Heart right ventricle (tissue), 16 donors: ENCODE measurements at regions not wholly inside any gene's neighbourhood (a gene's known extent, or its start where the extent isn't known, plus 50 kb on each side); places are given as distances from the start of the nearest gene placed in this dataset.

Experiments
- ATAC-seq, 8 donors: fragments of 200-7000 bp; cut with Tn5 transposase; one replicate each; pipeline ENCODE4 v1.9.1; 2020; ENCODE audit warnings: mild to moderate bottlenecking in 8 of 8, moderate library complexity in 8 of 8, moderate number of reproducible peaks in 1 of 8
- DNase-seq, 2 donors: peaks; one replicate each; pipeline ENCODE4 v3.0.0-alpha.2; 2020
- H3K27ac ChIP-seq, 10 donors: fragments of 200-600 bp; sonication (generic) in 2 of 10; one replicate each; pipeline versions ENCODE4 v1.5.0 to v1.8.0; 2020 to 2022; ENCODE audit warnings: mild to moderate bottlenecking in 3 of 10
- H3K27me3 ChIP-seq, 7 donors: fragments of 200-600 bp; one replicate each; pipeline ENCODE4 v1.8.0; 2021 to 2022; ENCODE audit warnings: mild to moderate bottlenecking in 2 of 7
- H3K36me3 ChIP-seq, 9 donors: fragments of 200-600 bp; sonication (generic) in 1 of 9; one replicate each; pipeline versions ENCODE4 v1.5.0 to v1.8.0; 2020 to 2022; ENCODE audit warnings: mild to moderate bottlenecking in 2 of 9
- H3K4me1 ChIP-seq, 9 donors: fragments of 200-600 bp; sonication (generic) in 1 of 9; one replicate each; pipeline versions ENCODE4 v1.5.0 to v1.8.0; 2020 to 2022; ENCODE audit warnings: mild to moderate bottlenecking in 4 of 9
- H3K4me3 ChIP-seq, 10 donors: fragments of 200-600 bp; sonication (generic) in 2 of 10; one replicate each; pipeline versions ENCODE4 v1.5.0 to v1.8.0; 2020 to 2022; ENCODE audit warnings: mild to moderate bottlenecking in 7 of 10, moderate library complexity in 2 of 10
- H3K9me3 ChIP-seq, 11 donors: fragments of 200-600 bp in 10 of 11; sonication (generic) in 2 of 11; one replicate each; pipeline versions ENCODE4 v1.5.0 to v1.8.0; 2013 to 2022; ENCODE audit warnings: mild to moderate bottlenecking in 2 of 11, control low read depth in 1 of 11, moderate library complexity in 1 of 11
- CTCF ChIP-seq, 9 donors: fragments of 200-600 bp; sonication (generic) in 2 of 9; IDR thresholded peaks; one replicate each; pipeline versions ENCODE4 v1.5.0 to v1.8.0; 2021 to 2022; ENCODE audit warnings: antibody characterized with exemption in 9 of 9, mild to moderate bottlenecking in 5 of 9, moderate library complexity in 1 of 9
- WGBS, 2 donors: extraction: QIAGEN DNeasy Blood & Tissue Kit; methylation state at CpG; one replicate each; pipeline ENCODE4 v1.1.7; 2013; ENCODE audit warnings: inconsistent platforms in 1 of 2; 5-methylcytosine and 5-hydroxymethylcytosine counted together
- intact Hi-C, 10 donors: fragments of 100-400 bp; cut with DNase I; formaldehyde crosslinking; loops; one replicate each; pipeline versions ENCODE4 v1.11.1 to v1.14.2; 2022
- donor health status: Arrhythmogenic right ventricular cardiomyopathy.
- donor health status: ischemic (EF 13 %, LVEDD 7.1; RV severe dilation, severe dysfunction).
- donor health status: healthy with polysubstance abuse.
- donor health status: DM: no; HTN: yes; CAD: no.
- donor health status: DM: no; HTN: no; CAD: no.
- donor health status: ischemic (EF 25% LVEDD 6.9; RV normal size, moderate dysfunction).
- donor health status: ischemic (EF 25% LVEDD 5.7; RV mildly dilated, moderate dysfunction).
- donor health status: healthy.
- donor health status: DM: yes; HTN: yes; CAD: no.
- donor health status: Ischemic cardiomyopathy.
- donor health status: ischemic (EF 35%, LVEDD 5.7; RV mildly dilated, moderate dysfunction).
- donor health status: nonischemic (EF 11% LVEDD 7.7; RV severe dilation, severe dysfunction).
- donor health status: DM: yes; HTN: yes; CAD: no.
- donor health status: PGD.
- donor health status: ischemic (EF 29% LVEDD 5.4; RV normal size, mild dysfunction).
- donor health status: nonischemic (EF 23%, LVEDD 6.1; RV moderate dilation, normal function).

GRCh38 chr2:8510519-8510918, 171.3 kb upstream of the ID2 start:
- ATAC-seq (peak; percentile 11 to 83 (median 58)), DNase-seq (peak; percentile 42 to 69)
- H3K9me3 ChIP-seq = peaks cover 0 to 25% (median 0%) of the 10 kb centered on the region in 11 donors
- no peak overlapping the region for H3K27ac ChIP-seq
- H3K27me3 ChIP-seq = no peaks in the 10 kb centered on the region
- intact Hi-C loops = no loop called here
- peaks cover 5 to 46% (median 12%) of the 10 kb centered on the region in 9 donors for H3K4me1 ChIP-seq
- no peak overlapping the region for H3K4me3 ChIP-seq
- TF ChIP-seq CTCF (IDR thresholded peaks at IDR 0.05) = no peak
- 55 to 65% methylated on average over 3 of the region's 3 CpGs for WGBS, 2 donors
- H3K36me3 ChIP-seq = no peaks in the 10 kb centered on the region

GRCh38 chr2:8511868-8512612, 169.8 kb upstream of the ID2 start:
- no peak for DNase-seq
- intact Hi-C loops = no loop called here

GRCh38 chr2:8513601-8514273, 168.1 kb upstream of the ID2 start:
- peaks cover 0 to 22% (median 0%) of the 10 kb centered on the region in 11 donors for H3K9me3 ChIP-seq
- H3K27me3 ChIP-seq = no peaks in the 10 kb centered on the region
- DNase-seq (no peak), ATAC-seq (no peak)
- intact Hi-C loops = no loop called here
- H3K4me1 ChIP-seq = peaks cover 9 to 60% (median 18%) of the 10 kb centered on the region in 9 donors
- TF ChIP-seq CTCF (IDR thresholded peaks at IDR 0.05) = no peak
- no peaks in the 10 kb centered on the region for H3K36me3 ChIP-seq
- 96% methylated on average over 14 of the region's 14 CpGs for WGBS, 2 donors
- no peak overlapping the region for H3K4me3 ChIP-seq
- H3K27ac ChIP-seq = peak overlapping the region in 1 of 10 donors; percentile 59

More at GRCh38 chr2:8511868-8512612, 169.8 kb upstream of the ID2 start:
- no peak for TF ChIP-seq CTCF (IDR thresholded peaks at IDR 0.05)
- peak overlapping the region in 1 of 10 donors; percentile 3 for H3K27ac ChIP-seq
- H3K4me3 ChIP-seq = no peak overlapping the region
- H3K4me1 ChIP-seq = peaks cover 9 to 54% (median 18%) of the 10 kb centered on the region in 9 donors
- ATAC-seq = peak in 2 of 8 donors; percentile 13 to 46
- no peaks in the 10 kb centered on the region for H3K27me3 ChIP-seq
- 98 to 100% methylated on average over 1 of the region's 1 CpG for WGBS, 2 donors
- no peaks in the 10 kb centered on the region for H3K36me3 ChIP-seq
- peaks cover 0 to 22% (median 0%) of the 10 kb centered on the region in 11 donors for H3K9me3 ChIP-seq

- intact Hi-C loops = no loop called here
- ATAC-seq = no peak
- WGBS, 2 donors = 96 to 99% methylated on average over 4 of the region's 4 CpGs
Measured at GRCh38 chr2:8514274-8514662, 167.6 kb upstream of the ID2 start.

More at GRCh38 chr2:8514274-8514662, 167.6 kb upstream of the ID2 start:
- DNase-seq = no peak
- Histone ChIP-seq H3K27me3 (no peaks in the 10 kb centered on the region), H3K4me1 (peaks cover 9 to 66% (median 18%) of the 10 kb centered on the region in 9 donors), H3K36me3 (no peaks in the 10 kb centered on the region), H3K4me3 (no peak overlapping the region), H3K27ac (peak overlapping the region in 3 of 10 donors; percentile 20 to 60 (median 59)), H3K9me3 (peaks cover 0 to 22% (median 0%) of the 10 kb centered on the region in 11 donors)
- no peak for TF ChIP-seq CTCF (IDR thresholded peaks at IDR 0.05)
